ENCODE measurements at regions not wholly inside any gene's neighbourhood (a gene's known extent, or its start where the extent isn't known, plus 50 kb on each side); places are given as distances from the start of the nearest gene placed in this dataset.
"Not testable (repeated sequence)": the region's sequence is repeated elsewhere in the genome, so short reads cannot be mapped to it uniquely, and the experiment has no call there.

DNA sequence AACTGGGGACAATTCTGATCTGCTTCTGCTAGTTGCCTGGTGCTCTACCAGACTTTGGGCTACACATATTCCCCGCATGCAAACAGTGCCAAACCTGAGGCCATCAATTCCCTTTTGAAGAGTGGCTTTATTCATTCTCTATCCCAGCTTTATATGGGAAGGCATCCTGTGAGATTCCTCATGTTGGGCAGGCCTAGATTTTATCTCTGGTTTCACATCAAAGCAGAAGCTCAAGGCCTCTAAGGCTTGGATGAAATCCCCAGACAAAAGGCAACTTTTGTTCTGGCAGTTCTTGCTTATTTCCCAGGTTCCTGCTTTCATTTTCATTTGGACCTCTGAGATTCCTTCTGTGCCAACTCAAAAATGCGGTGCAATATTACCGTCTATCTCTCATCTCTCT lies 648.8 kb downstream of the QKI start:
- DNase-seq, result no peak

DNA sequence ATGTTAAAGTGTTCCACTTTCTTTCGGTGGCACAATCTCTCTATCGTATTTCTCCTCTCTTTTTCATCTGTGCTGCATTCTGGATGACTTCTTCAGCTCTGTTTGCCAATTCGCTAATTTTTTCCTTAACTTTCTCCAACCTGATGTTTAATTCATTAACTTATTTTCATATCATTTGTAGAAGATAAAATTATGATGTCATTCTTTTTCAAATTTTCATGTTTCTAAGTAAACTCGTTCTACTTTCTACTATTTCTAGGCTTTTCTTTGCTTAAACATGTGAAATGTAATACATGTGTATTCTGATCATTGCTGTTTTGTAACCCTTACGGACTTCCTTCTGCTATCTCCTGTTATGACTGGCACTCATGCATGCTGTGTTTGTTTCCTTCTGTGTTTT lies 648.4 kb downstream of the QKI start:
- DNase-seq, result no peak

DNA sequence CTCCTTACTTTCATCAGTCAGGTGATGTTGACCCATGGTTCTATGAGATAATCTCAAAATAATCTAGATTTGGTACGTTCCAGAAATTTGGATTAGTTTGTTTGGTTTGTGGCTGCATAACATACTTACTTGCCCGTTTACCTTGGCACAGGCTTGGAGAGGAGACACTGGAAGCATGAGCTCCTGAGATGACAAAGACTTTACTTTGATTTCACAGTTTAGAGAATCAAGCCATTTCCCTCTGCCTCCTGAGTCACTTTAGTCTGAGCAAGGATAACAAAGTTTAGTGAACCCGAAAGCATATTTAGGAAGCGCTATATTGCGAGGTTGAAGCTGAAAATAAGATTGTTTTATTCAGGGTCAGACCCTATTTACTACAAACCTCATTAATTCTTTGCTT lies 643.4 kb downstream of the QKI start:
- DNase-seq, result no peak

GRCh38 chr6:164051427-164051826 lies 636.9 kb downstream of the QKI start:
- no peak for DNase-seq

DNA sequence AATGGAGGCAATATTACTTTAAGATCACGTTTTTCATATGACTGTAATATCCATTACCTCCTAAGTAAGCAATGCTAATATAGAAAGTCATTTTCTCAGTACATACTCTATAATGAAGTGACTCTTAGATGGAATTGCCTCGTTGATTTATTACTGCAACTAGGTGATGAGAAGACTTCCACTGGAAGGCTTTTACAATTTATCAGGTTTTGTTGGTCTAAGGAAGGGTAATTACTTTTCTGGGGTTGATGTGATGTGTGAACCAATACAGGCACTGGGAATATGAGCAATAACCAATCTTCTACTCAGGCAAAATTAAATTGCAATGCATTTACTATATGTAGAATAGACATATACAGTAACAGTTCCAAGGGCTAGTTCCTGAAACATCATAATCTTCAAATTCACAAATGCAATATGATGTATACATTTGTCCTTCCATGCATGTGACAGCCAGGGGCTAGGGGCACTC lies 635.0 kb downstream of the QKI start:
- DNase-seq, result no peak

DNA sequence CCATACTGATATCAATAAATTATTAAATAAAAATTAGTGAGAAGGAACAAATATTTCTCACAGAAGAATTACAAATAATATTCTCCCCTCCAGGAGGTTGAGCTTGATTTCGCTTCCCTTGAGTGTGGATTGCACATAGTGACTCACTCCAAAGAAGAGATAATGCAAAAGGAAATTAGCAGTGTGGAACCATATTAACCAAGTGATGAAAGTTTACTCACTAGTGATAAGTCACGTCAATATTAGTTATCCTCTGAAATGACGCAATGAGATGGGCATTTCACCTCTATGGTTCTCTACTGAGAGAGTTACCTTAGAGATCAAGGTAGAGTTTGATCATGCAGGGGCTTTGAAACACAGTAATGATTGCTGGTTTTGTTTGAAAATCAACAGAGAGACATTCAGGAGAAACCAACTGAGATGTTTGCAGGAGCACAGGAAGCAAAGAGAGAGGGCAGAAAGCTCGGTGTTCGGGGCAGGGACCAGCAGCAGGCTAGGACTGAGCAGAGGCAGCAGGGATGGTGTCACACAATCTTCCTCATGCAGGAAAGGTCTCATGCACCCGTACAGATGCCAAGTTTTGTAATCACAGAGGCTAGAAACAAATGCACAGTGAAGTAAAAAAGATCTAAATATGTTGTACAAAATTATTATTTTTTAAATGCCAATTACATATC lies 634.5 kb downstream of the QKI start:
- no peak for DNase-seq

DNA sequence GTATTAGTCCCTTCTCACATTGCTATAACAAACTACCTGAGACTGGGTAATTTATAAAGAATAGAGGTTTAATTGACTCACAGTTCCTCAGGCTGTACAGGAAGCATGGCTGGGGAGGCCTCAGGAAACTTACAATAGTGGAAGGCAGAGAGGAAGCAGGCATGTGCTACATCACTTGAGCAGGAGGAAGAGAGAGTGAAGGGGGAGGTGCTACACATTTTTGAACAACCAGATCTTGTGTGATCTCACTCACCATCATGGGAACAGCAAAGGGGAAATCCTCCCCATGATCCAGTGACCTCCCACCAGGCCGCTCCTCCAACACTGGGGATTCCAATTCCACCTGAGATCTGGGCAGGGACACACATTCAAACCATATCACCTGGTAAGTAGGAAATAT lies 630.6 kb downstream of the QKI start:
- DNase-seq, result no peak

DNA sequence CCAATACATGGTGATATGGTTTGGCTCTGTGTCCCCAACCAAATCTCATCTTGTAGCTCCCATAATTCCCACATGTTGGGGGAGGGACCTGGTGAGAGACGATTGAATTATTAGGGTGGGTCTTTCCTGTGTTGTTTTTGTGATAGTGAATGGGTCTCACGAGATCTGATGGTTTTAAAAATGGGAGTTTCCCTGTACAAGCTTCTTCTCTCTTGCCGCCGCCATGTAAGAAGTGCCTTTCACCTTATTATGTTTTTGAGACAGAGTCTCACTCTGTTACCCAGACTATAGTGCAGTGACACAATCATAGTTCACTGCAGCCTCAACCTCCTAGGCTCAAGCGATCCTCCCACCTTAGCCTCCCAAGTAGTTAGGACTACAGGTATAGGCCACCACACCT lies 629.1 kb downstream of the QKI start:
- DNase-seq, result not testable (repeated sequence)

DNA sequence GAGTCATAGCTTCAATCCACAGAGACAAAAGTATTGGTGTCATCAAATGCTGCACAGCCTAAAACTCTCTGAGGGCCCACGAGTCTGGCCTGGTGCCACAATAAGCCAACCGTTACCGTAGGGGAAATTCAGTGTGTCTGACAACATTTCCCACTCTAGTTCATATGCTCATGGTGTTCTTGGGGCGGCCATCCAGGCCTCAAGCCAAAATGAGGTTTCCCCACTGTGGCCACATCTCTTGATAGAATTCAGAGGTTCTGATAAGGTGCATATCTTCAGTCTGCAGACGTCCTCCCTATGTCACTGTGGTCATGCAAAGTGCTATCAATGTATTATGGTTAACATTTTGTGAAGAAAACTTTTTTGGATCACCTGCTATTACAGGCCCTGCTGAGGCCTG lies 627.7 kb downstream of the QKI start:
- no peak for DNase-seq

- DNase-seq, result no peak
Observed at GRCh38 chr6:164040994-164041393, 626.5 kb downstream of the QKI start.

GRCh38 chr6:164039954-164040375 lies 625.4 kb downstream of the QKI start:
- peak; percentile 15 for DNase-seq

DNA sequence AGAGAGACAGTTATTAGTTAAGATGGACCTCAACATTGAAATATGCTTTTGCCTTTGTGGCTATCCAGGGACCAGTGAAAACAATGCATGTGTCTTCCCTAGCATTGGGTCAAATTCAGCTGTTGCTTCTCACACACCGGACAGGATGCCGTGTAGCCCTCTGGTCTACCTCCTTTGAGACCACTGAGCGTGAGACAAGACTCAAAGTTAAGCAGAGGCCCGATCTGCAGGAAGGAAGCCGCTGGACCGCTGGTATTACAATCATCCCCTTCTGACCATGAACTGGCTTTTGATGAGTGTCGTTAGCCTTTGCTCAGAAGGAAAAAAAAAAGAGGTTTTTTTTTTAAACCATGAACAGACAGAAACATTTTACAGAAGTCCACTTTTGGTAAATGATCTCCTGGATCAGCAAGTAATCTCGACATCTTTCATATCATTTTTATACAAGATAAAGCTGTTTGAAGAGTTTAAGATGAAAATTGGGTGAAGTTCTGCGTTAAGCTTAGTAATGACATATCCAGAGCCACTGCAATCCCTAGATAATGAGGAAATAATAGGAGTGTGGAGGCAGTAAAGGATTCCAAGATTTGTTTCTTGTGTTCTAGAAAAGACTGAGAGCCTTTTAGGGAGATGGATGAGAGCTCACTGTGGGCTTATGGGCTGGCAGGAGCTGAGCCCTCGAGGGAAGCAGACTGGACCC lies 622.8 kb downstream of the QKI start:
- DNase-seq, result no peak

DNA sequence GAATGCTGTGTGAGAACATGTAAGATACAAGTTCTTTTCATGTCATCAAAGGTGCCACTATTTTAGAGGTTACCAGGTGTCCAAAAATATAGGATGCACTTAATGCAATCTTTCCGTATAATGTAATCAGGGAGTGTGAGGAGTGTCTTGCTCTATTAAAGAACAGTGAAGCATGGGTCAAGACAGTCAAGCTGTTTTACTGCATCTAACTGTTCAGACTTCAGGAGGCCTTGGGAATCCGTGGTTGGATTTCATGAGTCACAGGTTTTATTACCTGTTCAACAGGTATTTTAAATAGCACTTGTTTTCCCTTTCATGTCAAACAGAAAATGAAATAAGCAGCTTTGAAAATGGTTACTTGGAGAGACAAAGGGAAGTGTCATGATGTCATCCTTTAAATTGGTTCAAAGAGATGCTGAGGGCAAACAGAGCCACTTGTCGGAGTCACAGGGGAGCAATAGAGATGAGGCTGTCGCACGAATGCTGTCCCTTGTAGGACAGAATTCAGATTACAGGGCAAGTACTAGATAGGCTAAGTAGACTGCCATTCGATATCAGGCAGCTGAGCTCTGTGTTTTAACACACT lies 621.5 kb downstream of the QKI start:
- no peak for DNase-seq

GRCh38 chr6:164034602-164035140 lies 620.2 kb downstream of the QKI start:
- no peak for DNase-seq

GRCh38 chr6:164025180-164025579 lies 610.7 kb downstream of the QKI start:
- no peak for DNase-seq

- DNase-seq, result no peak
Observed at GRCh38 chr6:164023535-164023934, 609.0 kb downstream of the QKI start.

DNA sequence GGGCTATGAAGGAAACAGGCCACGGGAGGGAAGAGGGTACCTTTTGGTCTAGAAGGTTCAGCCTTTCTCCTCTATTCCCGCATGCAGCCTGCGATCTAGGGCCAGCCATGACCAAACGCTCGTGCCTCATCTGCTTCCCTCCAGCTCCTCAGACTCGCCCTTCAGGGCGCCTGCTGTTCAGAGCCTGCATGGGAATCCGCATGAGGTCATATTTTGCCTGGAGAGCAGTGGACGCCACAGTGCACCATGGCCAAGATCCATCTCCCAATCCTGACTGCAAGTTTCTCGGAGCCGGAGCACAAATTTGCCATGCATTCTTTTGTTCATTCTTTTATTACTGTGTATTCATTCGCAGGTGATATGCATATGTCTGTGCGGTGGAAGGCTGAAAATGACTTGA lies 608.1 kb downstream of the QKI start:
- no peak for DNase-seq

- DNase-seq, result peak; percentile 11
Observed at GRCh38 chr6:164021589-164022250, 607.2 kb downstream of the QKI start.

DNA sequence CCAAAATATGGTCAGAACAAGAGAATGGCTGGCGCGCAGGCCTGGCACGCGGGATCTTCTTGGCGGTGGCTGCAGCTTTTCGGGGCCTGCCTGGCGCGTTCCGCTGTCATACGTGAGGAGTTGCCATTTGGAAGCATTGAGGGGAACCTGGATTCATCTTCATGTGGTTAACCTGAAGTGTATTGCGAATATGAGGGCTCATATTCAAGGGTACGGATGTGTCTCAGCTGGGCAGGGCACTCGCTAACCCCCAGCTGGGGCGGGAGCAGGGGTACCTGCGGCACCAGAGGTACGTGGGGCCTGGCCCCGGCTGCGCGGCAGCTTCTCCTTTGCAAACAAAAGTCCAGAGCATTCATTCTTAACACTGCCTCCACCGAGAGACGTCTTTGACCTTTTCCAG lies 605.6 kb downstream of the QKI start:
- no peak for DNase-seq

DNA sequence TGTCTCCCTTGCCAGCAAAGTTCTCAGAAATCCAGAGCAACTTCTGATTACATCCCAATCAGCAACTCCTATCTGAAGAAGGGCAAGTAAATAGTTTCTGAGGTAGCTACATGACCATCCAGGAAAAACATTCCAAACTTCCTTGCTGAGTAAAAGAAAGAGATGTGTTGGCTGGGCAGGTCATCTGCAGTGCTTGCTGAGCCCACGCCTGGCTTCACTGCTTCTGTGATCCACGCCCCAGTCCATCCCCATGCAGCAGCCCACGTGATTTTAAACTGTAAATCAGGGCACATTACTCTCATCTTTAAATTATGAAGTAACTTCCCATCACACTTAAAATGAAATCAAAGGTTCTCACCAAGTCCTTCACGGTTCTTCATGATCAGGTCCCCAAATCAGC lies 603.6 kb downstream of the QKI start:
- no peak for DNase-seq

- DNase-seq, result no peak
Observed at GRCh38 chr6:164016056-164016455, 601.5 kb downstream of the QKI start.

GRCh38 chr6:164015088-164015484 lies 600.6 kb downstream of the QKI start:
- DNase-seq, result no peak

All from right kidney (tissue), 1 donor.